Neuron (in vitro differentiated cells): ENCODE measurements at regions not wholly inside any gene's neighbourhood (a gene's known extent, or its start where the extent isn't known, plus 50 kb on each side); places are given as distances from the start of the nearest gene placed in this dataset.

Experiments
- H2AFZ ChIP-seq: one replicate; pipeline ENCODE4 v1.6.1; 2013; ENCODE audit warnings: low read depth, mild to moderate bottlenecking, inconsistent platforms, low read length, moderate library complexity
- H3K27me3 ChIP-seq: one replicate; pipeline ENCODE4 v1.6.1; 2013; ENCODE audit warnings: low read length; ENCODE audit not compliant: insufficient read depth
- H3K36me3 ChIP-seq: one replicate; pipeline ENCODE4 v1.6.1; 2013; ENCODE audit warnings: low read length; ENCODE audit not compliant: insufficient read depth
- H3K4me1 ChIP-seq: one replicate; pipeline ENCODE4 v1.6.1; 2013; ENCODE audit warnings: low read length; ENCODE audit not compliant: insufficient read depth
- H3K4me3 ChIP-seq: 2 replicates; pipeline ENCODE4 v1.5.1; 2013; ENCODE audit warnings: mild to moderate bottlenecking, low read length, moderate library complexity
- H3K9me3 ChIP-seq: one replicate; pipeline ENCODE4 v1.6.1; 2013; ENCODE audit warnings: low read length

DNA sequence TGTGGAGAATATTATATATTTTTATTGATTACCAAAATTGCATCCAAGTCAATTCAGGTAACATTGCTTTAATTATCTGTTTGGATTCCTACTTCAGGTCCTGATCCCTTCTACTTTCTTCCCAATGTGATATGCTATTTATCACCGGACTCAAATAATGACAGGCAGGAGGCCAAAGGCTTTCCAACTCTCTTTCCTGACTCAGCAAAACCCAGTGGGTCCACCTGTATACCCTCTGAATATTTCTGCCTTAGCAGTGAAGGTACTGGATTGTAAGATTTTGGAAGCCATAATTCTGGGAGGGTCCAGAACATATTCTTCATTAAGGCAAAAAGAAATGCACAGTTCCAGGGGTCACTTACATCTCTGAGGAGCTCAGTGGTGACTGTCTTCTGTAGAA lies 260.2 kb upstream of the UBASH3B start:
- Histone ChIP-seq H3K4me1 (peaks cover 16% of the 10 kb centered on the region), H3K9me3 (no peaks in the 10 kb centered on the region), H3K27me3 (no peaks in the 10 kb centered on the region)

DNA sequence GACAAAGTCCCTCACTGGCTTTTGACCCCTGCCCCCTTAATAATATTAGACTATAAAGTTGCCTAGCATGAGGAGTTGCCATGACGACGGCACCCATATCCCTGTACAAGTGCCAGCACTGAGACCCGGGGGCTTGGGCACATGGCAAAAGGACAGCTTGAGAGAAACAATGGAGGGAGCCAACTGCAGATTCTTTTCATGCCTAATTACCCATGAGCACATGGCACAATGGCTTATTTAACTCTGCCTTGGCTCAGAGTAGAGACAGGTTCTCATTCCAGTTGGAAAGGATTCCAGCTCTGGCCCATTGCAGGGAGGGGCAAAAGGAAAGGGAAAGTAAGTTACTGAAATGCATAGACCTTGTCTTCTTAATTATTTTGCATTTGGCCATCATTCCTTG lies 261.2 kb upstream of the UBASH3B start:
- Histone ChIP-seq H3K4me1 (peaks cover 16% of the 10 kb centered on the region), H3K9me3 (no peaks in the 10 kb centered on the region), H3K4me3 (no peak overlapping the region), H3K27me3 (no peaks in the 10 kb centered on the region), H3K36me3 (no peaks in the 10 kb centered on the region), H2AFZ (no peak overlapping the region)

More for the DNA sequence above, 260.2 kb upstream of the UBASH3B start:
- Histone ChIP-seq H3K36me3 (no peaks in the 10 kb centered on the region), H3K4me3 (no peak overlapping the region), H2AFZ (no peak overlapping the region)

DNA sequence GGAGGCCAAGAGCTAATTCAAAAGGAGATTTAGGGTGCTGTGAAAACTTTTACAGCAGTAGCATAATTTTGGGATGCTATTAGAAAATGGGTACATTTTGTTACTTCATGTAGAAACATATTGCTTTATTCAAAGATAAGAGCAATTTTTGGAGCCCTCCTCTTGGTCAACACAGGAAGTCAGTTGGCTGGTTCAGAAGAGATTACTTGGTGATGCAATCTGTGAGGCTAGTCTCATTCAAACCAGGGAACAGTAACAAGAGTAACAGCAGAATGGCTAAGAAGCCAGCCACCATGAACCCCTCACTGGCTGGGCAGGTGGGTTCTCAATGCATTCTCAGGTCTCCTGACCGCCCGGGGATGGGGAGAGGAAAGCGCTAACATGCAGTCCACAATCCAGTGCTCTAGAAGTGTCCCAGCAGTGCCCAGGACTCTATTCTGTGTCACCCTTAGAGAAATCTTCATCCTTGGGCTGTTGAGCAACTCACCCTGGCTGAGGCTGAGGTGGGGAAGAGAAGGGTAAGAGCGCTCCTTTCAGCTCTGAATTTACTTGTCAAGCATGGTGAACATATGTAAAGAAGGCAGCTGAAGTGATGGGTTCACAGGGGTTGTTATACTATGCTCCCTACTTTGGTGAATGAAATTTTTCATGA lies 262.2 kb upstream of the UBASH3B start:
- Histone ChIP-seq H3K36me3 (no peaks in the 10 kb centered on the region), H3K4me1 (peaks cover 16% of the 10 kb centered on the region), H3K9me3 (peaks cover 2% of the 10 kb centered on the region), H3K27me3 (no peaks in the 10 kb centered on the region), H3K4me3 (no peak overlapping the region), H2AFZ (no peak overlapping the region)

DNA sequence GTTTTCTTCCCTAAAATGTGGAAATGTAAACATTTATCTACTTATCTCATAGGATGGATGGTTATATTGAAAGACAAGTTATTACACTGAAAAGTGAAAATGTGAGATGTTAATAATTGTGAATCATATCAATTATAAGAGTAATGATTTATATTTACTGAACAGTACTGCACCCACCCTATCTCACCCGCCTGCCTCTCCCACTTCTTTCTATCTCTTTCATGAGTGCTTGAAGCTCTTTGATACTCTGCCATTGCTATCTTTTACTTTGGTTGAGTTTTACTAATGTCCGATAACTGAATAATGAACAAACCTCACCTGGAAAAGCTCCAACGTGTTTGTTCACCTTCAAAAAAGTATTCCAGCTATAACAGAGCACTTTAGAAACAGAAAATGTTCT lies 263.0 kb upstream of the UBASH3B start:
- H3K4me1 ChIP-seq = peaks cover 16% of the 10 kb centered on the region
- no peaks in the 10 kb centered on the region for H3K27me3 ChIP-seq
- no peak overlapping the region for H3K4me3 ChIP-seq
- H2AFZ ChIP-seq = no peak overlapping the region
- H3K36me3 ChIP-seq = no peaks in the 10 kb centered on the region
- H3K9me3 ChIP-seq = peaks cover 2% of the 10 kb centered on the region

DNA sequence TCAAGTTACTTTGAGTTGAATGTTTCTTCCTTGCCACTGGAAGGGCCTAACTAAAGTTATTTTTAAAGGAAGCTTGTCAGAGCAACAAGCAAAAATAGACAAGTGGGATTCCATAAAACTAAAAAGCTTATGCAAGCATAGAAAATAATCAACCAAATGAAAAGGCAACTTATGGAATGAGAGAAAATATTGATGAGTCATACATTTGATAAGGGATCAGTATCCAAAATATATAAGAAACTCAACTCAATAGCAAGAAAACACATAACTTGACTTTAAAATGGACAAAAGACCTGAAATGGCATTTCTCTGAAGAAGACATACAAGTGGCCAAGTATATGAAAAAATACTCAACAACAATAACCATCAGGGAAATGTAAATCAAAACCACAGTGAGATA lies 264.5 kb upstream of the UBASH3B start:
- Histone ChIP-seq H3K4me3 (no peak overlapping the region), H3K36me3 (no peaks in the 10 kb centered on the region), H3K4me1 (peaks cover 16% of the 10 kb centered on the region), H2AFZ (no peak overlapping the region), H3K27me3 (no peaks in the 10 kb centered on the region), H3K9me3 (peaks cover 2% of the 10 kb centered on the region)

DNA sequence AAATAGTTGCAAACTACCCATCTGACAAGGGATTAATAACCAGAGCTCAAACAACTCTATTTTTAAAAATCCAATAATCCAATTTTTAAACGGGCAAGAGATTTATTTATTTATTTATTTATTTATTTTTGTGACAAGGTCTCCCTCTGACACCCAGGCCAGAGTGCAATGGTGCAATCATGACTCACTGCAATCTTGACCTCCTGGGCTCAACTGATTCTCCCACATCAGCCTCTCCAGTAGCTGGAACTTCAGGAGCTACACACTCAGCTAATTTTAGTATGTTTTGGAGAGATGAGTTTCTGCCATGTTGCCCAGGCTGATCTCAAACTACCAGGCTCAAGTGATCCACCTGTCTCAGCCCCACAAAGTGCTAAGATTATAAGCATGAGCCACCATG lies 267.2 kb upstream of the BLID start:
- H3K9me3 ChIP-seq = no peaks in the 10 kb centered on the region
- no peak overlapping the region for H2AFZ ChIP-seq
- no peaks in the 10 kb centered on the region for H3K4me1 ChIP-seq
- no peaks in the 10 kb centered on the region for H3K27me3 ChIP-seq
- H3K36me3 ChIP-seq = no peaks in the 10 kb centered on the region
- H3K4me3 ChIP-seq = no peak overlapping the region

DNA sequence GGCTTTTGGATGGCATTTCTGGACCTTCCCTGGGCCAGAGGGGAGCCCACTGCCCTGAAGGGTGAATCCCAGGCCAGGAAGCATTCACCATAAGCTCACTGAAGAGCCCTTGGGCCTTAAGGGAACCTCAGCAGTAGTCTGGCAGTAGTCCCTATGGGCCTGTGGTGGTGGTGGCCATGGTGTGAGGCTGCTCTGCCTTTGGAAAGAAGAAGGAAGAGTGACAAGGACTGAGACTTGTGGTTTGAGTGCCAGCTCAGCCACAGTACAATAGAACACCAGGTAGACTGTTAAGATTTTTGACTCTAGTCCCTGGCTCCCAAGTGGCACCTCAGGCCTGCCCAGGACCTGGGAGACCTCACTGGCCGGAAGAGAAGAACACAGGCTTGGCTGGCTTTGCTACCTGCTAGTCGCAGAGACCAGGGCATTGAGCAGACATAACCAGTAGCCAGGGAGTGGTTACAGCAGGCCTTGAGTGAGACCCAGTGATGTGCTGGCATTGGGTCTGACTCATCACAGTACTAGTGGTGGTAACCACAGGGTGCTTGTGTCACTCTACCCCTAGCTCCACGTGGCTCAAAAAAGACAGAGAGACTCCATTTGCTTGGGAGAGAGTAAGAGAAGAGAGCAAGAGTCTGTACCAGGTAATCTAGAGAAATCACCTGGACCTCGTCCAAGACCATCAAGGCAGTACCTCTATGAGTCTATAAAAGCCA lies 259.8 kb upstream of the BLID start:
- Histone ChIP-seq H3K4me3 (no peak overlapping the region), H2AFZ (no peak overlapping the region), H3K36me3 (no peaks in the 10 kb centered on the region), H3K4me1 (no peaks in the 10 kb centered on the region), H3K9me3 (peaks cover under 1% of the 10 kb centered on the region), H3K27me3 (no peaks in the 10 kb centered on the region)

DNA sequence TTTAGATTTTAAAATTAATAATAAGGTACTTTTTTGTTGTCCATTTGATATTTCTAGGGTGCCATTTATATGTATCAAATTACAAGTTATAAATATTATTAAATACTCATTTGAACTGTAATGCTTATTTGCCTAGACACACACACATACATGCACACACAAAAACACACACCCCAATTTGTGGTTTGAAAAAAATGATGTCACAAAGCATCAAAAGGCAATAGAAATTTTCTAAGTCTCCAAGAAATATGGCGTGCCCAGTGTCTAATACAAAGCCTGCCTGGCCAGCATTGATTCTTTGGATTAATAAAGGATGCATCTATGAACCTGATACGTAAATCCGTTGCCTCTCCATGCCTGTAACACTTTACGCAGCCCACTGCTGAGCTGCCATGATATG lies 252.8 kb upstream of the BLID start:
- no peaks in the 10 kb centered on the region for H3K36me3 ChIP-seq
- no peak overlapping the region for H2AFZ ChIP-seq
- H3K4me1 ChIP-seq = peaks cover 26% of the 10 kb centered on the region
- no peaks in the 10 kb centered on the region for H3K27me3 ChIP-seq
- no peak overlapping the region for H3K4me3 ChIP-seq
- peaks cover 2% of the 10 kb centered on the region for H3K9me3 ChIP-seq

DNA sequence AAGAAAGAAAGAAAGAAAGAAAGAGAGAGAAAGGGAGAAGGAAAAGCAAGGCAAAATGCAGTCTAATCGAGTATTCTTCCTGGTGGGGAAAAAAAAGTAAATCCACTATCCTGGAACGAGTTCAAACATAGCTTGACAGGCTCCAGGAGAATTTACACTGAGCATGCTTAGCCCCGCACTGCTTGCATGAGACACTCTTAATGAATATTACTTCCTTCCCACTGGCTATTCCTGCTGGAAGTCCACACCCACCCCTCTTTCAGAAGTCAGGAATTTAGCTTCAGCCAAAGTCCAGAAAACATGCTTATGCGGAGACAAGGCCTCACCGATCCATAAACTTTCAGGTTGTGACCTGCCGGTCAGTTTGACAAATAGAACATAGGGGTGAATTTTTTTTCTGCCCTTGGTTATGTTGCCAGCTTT lies 251.8 kb upstream of the BLID start:
- Histone ChIP-seq H3K4me1 (peaks cover 26% of the 10 kb centered on the region), H3K9me3 (peaks cover 2% of the 10 kb centered on the region), H3K27me3 (no peaks in the 10 kb centered on the region), H2AFZ (peak overlapping the region; percentile 28), H3K4me3 (no peak overlapping the region), H3K36me3 (no peaks in the 10 kb centered on the region)

DNA sequence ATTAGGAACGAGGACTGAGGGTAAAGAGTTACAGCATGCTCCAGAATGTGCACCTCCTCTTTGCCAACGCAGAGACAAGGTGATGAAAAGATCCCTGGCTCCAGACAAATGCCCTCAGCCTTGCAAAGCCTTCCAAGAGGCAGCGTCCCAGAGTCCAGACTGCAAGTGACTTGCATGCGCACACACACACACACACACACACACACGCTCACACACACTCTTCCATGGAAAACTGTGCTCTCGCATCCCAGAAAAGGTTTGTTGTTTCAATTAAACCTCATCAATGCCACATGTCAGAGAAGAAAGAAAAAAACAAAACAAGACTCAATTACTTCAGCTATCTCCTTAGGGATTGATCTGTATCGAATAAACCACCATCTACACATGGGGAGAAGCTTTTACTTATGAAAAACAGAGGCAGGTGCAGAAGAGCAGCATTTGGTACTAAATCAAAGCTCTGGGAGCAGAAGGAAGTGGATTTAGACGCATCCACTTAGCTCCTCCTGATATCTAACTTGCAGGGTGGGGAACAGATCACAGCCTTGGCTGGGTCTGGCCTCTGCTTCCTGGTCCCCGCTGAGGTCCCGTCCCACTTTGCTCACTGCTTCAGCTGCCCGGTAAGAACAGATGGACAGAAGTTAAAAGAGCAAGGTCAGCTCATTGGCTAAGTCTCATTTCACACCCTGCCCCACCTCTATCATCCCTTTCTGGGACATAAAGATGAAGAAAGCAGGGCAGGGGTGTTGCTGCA lies 249.8 kb upstream of the BLID start:
- Histone ChIP-seq H3K27me3 (no peaks in the 10 kb centered on the region), H2AFZ (peak overlapping the region; percentile 49), H3K4me1 (peaks cover 26% of the 10 kb centered on the region), H3K4me3 (no peak overlapping the region), H3K9me3 (peaks cover under 1% of the 10 kb centered on the region), H3K36me3 (no peaks in the 10 kb centered on the region)

DNA sequence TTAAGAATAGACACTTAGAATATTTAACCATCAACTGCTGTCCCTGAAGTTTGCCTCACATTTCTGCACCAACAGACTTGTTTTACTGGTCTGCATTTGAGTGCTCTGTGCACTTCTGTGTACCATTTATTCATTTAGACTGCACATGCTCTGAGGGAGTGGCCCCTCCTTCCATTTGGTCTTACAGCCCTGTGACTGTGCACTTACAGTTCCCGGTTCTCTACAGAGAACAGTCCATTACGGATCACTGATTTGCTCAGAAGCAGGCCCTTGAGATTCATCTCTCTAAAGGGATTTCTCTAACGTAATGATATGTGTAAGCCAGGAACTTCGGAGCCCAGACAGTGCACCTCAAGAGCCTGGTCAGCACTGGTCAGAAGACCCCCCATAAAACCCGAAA lies 247.3 kb upstream of the BLID start:
- Histone ChIP-seq H3K9me3 (peaks cover 5% of the 10 kb centered on the region), H3K27me3 (no peaks in the 10 kb centered on the region), H3K4me1 (peaks cover 26% of the 10 kb centered on the region), H3K4me3 (no peak overlapping the region), H2AFZ (no peak overlapping the region), H3K36me3 (no peaks in the 10 kb centered on the region)

DNA sequence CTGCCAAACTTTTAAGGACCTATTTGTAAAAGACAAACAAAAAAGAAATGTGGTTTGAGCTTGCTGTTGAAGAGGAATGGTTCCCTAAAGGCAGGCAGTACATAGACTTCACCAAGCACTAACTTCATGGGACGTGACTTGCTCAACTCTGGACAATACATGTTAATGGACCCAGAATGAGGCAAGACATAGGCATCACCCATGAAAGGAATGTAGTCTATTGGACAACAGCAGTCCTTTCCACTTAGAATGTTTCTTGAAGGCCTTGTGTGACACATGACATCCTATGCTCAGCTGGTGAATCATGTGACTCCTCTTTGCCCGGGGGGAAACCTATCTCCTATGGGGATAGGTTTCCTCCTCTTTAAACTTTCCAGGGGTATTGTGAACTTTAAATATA lies 246.4 kb upstream of the BLID start:
- Histone ChIP-seq H3K4me3 (no peak overlapping the region), H3K4me1 (peaks cover 21% of the 10 kb centered on the region), H3K9me3 (peaks cover 5% of the 10 kb centered on the region), H3K27me3 (no peaks in the 10 kb centered on the region), H2AFZ (no peak overlapping the region), H3K36me3 (no peaks in the 10 kb centered on the region)

DNA sequence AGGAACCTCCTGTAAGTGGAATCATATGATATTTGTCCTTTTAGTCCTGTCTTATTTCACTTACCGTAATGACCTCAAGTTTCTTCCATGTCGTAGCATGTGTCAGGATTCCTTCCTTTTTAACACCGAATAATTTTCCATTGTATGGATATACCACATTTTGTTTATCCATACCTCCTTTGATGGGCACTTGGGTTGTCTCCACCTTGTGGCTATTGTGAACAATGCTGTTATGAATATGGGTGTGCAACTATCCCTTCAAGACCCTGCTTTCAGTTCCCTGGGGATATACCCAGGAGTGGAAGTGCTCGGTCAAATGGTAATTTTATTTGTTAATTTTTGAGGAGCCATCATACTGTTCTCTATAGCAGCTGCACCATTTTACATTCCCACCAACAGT lies 244.9 kb upstream of the BLID start:
- Histone ChIP-seq H3K4me1 (peaks cover 6% of the 10 kb centered on the region), H3K9me3 (peaks cover 5% of the 10 kb centered on the region), H2AFZ (no peak overlapping the region), H3K36me3 (no peaks in the 10 kb centered on the region), H3K4me3 (no peak overlapping the region), H3K27me3 (no peaks in the 10 kb centered on the region)
